ENCODE measurements at regions not wholly inside any gene's neighbourhood (a gene's known extent, or its start where the extent isn't known, plus 50 kb on each side); places are given as distances from the start of the nearest gene placed in this dataset.

DNA sequence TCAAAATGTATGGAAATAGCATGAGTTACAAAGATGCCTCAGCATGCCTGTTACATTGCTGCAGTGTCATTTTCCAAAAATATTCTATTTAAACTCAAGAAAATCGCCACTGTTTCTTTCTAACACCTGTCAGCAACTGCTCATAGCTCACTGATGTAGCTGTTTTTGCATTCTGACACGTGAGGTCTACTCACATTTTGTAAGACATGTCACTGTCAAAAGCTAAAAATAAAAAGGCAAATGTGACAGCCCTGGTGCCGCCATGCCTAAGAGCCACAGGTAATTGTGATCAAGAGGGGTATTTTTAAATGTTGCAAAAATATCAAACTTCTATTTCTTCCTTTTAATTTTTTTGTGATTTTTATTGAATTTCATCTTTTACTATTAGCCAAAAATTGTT, 556.2 kb upstream of the TMPRSS15 start:
- TF ChIP-seq, protein P1, sequence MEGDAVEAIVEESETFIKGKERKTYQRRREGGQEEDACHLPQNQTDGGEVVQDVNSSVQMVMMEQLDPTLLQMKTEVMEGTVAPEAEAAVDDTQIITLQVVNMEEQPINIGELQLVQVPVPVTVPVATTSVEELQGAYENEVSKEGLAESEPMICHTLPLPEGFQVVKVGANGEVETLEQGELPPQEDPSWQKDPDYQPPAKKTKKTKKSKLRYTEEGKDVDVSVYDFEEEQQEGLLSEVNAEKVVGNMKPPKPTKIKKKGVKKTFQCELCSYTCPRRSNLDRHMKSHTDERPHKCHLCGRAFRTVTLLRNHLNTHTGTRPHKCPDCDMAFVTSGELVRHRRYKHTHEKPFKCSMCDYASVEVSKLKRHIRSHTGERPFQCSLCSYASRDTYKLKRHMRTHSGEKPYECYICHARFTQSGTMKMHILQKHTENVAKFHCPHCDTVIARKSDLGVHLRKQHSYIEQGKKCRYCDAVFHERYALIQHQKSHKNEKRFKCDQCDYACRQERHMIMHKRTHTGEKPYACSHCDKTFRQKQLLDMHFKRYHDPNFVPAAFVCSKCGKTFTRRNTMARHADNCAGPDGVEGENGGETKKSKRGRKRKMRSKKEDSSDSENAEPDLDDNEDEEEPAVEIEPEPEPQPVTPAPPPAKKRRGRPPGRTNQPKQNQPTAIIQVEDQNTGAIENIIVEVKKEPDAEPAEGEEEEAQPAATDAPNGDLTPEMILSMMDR (IDR thresholded peaks at IDR 0.05): no peak
- TF ChIP-seq POLR2A (IDR thresholded peaks at IDR 0.05) (no peak), EP300 (IDR thresholded peaks at IDR 0.05; ENCODE audit: low read depth) (no peak)
